SW480 (cell line): ENCODE measurements at regions not wholly inside any gene's neighbourhood (a gene's known extent, or its start where the extent isn't known, plus 50 kb on each side); places are given as distances from the start of the nearest gene placed in this dataset.
"Not testable (repeated sequence)": the region's sequence is repeated elsewhere in the genome, so short reads cannot be mapped to it uniquely, and the experiment has no call there.

Experiments
- DNase-seq: peaks from one replicate; pipeline ENCODE4 v3.0.0-alpha.2; 2016; ENCODE audit warnings: low spot score

DNA sequence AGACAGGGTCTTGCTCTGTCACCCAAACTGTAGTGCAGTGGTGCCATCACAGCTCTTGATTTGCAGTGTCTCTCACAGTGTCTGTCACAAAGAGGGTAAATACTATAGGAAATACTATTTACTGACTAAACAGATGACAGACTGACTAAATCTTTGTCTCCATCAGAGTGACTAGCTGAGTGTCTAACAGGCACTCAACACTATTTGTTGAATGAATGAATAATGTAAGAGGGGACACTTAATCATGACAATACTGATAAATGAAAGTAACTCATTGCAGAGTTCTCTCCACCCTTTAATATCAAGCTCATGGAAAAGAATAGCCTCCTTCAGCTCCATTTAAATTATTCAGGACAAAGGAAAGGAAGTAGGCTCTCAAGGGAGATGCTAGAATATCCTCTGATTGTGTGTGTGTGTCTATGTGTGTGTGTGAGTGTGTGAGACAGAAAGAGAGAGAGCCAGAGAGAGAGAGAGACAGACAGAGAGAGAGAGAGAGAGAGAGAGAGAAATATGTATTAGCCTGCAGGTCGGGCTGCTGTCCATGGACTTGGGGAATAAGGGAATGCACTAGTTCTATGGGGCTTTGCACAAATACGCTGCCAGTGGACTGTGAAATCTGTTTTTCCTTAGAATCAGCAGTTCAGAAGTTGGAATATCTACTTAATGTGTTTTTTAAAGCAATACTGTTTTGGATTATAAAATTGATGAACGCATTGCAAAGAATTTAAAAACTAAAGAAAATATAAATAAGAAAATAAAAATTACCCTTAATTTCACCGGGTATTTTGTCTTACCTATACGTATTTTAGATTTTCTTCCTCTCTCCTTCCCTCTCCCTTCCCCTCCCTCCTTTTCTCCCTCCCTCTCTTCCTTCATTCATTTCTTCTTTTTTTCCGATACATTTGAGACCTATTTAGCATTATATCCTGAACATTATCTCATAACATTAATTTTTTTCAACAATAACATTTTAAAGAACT is 132.9 kb upstream of the LRIG1 start:
- DNase-seq = no peak

DNA sequence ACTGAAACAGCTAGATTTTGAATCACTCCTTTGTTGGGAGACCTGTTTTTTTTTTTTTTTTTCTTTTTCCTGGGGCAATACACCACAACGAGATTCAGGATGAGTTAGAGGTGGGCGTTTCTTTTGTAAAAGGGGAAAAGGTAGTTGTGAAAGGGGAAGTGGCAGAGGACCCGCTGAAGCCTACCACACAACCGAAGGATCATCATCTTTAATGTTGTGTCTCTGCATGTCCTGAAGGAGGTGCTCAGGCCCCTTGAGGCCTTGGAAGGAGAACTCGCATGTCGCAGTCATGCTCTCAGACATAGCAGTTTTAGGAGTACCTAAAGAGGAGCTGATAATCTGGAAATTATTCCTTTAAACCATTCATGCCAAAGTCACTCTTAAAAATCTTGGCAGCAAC is 137.9 kb upstream of the LRIG1 start:
- no peak for DNase-seq

DNA sequence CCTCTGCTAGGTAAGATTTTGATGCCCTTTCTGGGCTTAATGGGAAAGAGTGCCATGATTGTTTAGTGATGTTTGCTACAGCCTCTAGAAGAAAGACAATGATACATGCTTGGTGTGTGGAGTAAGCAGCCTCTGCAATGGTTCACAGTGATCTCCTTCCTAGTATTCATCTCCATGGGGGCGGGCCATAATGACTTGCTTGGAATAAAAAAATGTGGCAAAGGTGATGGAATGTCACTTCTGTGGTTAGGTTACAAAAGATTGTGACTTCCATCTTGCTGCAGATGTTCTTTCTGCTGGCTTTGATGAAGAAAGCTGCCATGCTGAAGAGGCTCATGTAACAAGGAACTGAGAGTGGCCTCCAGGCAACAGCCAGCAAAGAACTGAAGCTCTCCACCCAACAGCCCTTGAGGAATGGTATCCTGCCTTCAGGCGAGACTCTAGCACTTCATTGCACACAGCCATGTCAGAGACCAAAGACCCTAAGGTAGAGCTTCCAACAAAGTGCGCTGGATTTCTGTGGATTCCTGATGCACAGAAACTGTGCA is 139.1 kb upstream of the LRIG1 start:
- DNase-seq = no peak

DNA sequence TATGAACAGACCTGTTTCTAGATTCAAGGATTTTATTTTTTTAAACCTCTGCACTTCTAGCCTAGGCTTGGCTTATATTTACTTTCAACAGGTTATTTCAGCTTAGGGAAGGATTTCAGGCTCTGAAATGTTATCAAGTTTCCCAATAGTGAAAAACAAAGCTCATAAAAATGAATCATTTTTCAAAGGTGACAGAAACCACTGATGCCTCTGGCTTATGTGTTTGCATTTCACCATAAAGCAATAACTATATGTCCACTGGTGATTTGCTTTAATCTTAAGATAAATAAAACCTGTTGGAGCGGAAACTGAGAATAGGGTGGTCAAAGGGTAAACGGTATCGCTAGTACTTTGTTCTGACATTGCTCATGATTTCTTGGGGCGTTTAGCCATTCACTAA is 141.2 kb upstream of the LRIG1 start:
- peak; percentile 17 for DNase-seq

DNA sequence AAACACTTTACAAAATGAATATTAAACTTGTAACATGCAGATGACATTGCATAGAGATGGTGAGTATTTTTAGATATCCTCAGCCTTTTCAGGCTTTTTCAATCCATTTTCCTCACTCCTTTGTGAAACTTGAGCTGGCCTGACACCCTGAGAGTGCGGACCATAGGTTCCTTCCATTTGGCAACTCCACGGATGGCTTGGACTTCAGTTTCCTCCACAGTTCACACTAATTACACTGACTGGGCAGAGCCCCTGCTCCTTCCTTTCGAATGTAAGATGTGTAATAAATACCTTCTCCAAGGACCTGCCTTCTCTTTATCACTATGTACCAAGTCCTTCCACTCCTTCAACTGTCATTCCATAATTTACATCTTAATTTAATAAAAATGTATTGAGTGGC is 141.7 kb upstream of the LRIG1 start:
- DNase-seq = no peak

DNA sequence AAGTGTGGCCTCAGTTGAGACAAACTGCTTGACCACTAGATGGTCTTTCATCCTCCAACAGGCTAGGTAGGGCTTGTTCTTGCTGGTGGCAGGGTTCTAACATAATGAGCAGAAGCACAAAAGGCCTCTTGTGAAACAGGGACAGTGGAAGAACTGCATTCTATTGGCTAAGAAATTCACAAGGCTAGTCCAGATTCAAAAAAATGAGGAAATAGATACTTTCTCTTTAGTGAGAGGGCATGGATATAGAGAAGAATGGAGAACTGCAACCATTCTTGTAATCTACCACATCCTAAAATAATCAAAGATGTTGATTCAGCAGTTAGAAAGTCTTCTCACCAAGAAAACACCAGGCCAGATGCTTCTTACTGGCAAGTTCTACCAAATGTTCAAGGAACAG is 143.7 kb upstream of the LRIG1 start:
- DNase-seq = no peak

DNA sequence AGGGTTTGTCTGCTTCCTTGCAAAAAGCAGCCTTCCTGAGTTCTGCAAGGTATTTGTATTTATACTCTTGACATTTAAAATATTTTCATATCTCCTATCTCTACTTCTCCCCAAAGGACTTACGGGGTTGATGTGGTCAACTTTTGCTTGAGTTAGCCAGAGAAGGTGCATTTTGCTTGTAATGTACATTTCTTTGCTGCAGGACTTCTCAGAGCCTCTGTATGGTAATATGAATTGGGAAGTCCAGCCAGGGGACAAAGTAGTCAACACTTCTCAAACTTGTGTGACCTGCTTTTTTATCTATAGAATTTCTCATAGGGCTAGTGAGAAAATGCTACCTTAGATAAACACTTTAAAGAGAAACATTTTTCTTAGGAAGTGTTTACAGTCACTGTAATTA is 148.2 kb upstream of the LRIG1 start:
- no peak for DNase-seq

DNA sequence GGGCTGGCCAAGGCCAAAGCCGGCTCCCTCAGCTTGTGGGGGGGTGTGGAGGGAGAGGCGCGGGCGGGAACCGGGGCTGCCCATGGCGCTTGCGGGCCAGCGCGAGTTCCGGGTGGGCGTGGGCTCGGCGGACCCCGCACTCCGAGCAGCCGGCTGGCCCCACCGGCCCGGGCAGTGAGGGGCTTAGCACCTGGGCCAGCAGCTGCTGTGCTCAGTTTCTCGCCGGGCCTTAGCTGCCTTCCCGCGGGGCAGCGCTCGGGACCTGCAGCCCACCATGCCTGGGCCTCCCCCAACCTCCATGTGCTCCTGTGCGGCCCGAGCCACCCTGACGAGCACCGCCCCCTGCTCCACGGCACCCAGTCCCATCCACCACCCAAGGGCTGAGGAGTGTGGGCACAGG is 150.7 kb upstream of the LRIG1 start:
- DNase-seq = not testable (repeated sequence)

DNA sequence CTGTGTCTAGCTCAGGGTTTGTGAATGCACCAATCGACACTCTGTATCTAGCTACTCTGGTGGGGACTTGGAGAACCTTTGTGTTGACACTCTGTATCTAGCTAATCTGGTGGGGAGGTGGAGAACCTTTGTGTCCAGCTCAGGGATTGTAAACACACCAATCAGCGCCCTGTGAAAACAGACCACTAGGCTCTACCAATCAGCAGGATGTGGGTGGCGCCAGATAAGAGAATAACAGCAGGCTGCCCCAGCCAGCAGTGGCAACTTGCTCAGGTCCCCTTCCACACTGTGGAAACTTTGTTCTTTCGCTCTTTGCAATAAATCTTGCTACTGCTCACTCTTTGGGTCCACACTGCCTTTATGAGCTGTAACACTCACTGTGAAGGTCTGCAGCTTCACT is 151.3 kb upstream of the LRIG1 start:
- DNase-seq = not testable (repeated sequence)

DNA sequence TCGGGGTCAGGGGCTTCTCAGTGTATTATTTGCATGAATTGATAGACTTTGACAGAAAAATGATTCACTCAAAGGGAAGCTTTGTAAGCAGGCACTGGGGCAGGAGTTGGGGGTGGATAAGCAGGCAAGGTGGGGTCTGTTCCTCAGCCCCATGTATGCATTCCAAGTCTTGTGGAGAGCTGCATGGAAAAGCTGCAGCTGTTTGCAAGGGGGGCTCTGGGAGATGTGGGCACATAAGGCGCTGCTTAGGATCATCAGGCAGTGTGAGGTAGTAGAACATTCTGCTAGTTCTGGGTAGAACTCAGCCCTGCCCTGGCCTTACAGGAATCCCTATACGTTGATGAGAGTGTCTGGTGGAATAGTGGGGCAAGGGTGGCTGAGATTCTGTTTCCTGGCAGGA is 154.2 kb upstream of the LRIG1 start:
- DNase-seq = no peak

DNA sequence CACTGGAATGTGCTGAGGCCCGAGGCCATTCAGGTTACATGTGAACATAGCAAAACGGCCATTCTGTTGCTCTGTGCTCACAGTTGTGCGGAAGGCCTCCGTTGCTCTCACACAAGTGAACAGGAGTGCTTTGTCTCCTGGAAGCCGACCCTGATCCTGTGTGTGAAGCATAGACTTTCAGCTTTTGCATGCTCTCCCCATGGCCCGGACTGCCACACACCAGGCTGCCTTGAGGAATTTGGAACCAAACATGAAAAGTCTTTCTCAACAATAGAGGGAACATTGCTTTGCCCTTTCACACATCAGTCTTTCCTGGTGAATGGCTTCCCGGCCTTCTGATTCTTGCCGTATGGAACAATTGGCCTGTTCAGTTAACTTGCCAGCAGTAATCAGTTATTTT is 154.8 kb upstream of the LRIG1 start:
- no peak for DNase-seq

DNA sequence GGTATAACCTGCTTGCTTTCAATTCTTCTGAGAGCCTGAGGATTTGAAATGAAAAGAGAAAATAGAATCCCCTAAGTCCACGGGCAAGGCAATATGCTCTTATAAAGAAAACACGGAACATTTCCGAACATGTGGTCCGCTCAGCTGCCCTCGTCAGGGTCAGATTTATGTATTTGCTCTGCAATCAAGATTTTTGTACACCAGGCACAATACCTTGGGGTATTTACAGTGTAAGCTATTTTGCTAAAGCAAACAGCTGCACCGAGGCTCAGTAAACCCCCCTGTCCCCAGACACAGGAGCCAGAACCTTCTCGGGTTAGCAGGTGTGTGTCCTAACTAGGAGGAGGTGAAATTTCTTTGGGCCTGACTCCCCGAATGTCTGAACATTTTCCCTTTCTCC is 155.8 kb upstream of the LRIG1 start:
- DNase-seq = no peak

DNA sequence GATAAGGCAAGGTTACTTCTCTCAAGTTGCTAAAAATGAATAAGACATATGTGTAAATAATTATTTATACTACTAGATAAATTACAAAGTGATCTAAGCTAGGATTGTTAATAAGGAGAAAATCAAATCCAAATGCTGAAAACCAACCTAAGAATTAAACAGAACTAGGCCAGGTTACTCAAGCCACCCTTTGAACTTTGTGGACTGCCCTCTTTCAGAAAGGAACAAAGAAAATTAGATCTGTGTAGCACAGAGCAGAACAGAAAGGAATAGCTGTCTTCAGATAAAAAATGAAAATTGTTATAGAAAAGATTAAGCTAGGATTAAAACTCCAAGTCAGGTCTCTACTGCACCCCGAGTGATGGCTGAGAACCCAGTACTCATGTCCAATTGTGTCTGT is 158.2 kb upstream of the LRIG1 start:
- no peak for DNase-seq

DNA sequence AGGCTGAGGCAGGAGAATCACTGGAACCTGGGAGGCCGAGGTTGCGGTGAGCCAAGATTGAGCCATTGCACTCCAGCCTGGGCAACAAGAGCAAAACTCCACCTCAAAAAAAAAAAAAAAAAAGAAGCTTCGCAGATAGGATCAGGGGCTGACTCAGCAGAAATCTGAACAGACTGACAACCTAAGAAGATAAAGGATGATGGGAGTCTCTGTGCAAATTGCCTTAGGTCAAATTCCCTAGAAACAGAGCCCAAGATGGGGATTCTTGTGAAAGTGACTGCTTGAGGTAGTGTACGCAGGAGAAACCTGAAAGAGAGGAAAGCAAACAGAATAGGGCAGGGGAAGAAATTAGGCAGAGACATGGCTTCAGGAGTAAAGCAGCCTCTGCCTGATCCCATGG is 160.8 kb upstream of the LRIG1 start:
- no peak for DNase-seq

DNA sequence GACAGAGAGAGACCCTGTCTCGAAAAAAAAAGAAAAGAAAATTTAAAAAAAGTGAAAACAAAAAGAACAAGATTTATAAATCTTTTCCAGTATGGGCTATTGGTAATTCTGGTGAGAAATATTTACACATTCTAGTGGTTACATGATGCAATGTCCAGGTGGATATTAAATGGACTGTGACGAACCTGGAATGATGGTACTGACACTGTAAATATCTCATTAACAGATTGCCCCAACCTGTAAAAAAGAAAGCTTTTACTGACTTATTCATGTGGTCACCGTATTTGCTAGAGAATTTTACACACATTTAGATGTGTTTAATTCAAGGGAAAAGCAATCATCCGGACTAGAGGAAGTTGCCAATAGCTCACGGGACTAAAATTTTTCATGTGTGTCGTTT is 162.1 kb upstream of the LRIG1 start:
- peak; percentile 20 for DNase-seq

DNA sequence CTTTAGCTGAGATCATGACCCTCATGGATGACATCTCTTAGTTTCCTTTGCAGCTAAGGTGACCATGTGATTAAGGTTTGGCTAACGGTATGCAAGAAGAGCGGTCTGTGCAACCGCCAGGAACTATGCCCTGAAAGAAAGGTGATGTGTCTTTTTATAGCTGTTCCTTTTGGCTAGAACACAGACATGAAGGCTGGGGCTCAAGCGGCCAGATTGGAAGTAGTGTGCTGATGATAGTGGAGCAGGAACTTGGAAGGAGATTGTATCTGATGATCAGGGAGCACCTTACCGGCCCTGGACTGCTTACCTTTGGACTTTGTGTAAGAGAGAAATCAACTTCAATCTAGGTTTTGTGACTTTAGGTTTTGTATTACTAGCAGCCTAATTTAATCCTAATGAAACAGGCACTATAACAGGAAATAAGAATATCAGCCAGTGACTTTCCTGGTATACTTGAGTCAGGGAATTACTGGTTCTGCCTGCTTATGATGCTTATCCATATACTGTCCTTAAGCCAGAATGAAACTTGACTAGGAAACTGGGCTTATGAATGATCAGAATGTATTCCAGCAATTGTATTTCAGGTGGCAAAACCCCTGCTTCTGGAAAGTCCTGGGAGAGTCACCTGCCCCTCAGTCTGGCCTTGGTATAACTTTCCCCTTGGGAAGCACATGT is 164.3 kb upstream of the LRIG1 start:
- DNase-seq = no peak

DNA sequence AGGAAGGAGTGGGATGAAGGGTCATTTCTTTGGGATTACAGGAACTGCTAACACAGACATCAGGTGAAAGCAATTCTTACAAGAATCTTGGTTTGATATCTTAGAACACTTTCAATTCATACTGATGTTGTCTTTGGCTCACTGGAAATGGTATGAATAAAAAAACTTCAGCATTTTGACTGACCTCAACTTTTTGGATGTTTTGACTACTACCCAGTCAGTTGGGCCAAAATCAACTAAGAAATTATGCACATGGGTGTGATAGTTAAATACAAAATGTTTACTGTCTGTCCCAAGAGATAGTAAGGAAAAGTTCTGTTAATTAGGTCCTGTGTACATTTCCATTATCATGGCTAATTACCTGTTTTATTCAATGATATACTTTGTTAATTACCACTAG is 165.5 kb upstream of the LRIG1 start:
- DNase-seq = no peak

DNA sequence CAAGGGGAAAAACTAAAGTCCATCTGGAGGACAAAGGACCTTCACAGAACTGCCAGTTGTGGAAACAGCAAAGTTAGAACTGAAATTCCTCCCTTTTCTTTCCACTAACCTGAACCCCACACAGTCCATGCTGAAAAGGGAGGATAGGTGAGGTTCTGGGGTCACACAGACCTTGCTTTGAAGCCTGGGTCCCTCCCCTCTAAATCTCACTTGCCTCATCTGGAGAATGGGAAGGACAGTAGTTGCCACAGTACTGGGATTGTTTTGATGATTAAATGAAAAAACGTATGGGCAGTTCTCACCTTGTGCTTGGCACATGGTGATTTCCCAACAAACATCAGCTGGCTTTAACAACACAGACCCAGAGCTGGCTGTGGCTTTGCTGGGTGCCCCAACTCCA is 166.4 kb upstream of the LRIG1 start:
- DNase-seq = no peak

DNA sequence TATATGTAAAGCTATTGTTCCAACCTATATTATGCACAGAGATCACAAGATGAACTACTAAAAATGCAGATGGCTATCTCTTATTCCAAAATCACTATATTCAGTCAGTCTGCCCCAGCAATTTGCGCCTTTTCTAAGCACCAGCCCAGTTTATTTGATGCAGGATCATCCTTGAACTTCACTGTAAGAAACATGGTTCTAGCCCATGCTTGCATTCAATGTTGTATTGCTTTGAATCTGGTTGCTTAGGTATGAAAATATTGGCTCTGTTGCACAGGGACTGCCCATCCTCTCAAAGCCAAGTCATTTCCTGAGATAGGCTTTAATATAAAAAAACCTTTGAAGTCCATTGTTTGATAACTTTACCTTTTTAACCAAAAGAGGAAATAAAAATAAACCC is 170.5 kb upstream of the LRIG1 start:
- no peak for DNase-seq

DNA sequence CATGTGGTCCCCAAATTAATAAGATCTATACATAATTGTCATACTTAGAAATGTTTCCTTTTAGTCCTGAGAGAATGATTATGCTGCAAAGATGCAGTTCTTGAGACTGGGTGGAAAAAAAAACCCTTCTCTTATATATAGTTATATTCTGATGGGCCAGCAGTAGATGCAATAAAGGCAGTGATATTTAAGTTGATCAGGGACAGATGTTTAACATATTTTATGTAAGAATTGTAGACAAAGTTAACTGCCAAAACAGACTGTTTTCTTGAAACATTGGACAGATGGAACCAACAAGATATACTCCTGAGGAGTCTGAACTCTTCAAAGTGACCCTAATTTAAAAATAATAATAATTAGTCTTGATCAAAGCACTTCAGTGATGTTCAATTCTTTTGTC is 172.0 kb upstream of the LRIG1 start:
- no peak for DNase-seq

DNA sequence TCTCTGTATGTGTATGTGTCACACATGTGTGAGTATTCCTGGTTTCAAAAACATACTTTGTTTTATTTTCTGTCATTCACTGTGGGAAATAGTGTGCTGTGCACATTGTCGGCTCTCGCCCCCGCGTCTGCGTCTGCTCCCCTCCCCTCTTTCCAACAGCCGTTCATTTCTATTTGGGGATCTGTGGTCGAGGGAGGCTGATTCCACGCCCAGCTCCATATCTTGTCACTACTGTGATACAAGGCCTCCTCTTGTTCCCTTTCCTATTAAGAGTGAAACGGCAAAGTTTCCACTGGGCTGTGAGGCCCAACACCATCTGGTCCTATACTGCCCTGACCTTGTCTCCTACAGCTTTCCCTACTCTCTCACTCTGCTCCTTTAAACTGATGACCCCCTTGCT is 172.5 kb upstream of the LRIG1 start:
- DNase-seq = no peak

DNA sequence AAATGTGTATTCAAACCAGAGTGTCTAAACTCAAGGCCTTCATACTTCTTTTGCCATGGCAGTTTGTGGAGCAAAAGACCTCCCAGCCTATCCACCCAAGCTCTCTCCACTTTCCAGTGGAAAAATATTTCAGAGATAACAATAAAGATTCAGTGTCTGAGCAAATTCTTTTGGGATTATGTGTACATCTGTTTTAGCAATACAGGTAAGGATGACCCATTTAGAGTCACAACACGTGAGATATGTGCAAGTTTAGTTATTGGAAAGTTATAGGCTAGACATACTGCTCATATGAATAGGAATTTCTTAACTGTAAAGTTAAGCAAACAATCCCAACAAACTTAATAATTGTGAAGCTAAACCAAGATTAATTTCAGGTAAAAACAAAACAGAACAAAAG is 174.5 kb upstream of the LRIG1 start:
- no peak for DNase-seq

DNA sequence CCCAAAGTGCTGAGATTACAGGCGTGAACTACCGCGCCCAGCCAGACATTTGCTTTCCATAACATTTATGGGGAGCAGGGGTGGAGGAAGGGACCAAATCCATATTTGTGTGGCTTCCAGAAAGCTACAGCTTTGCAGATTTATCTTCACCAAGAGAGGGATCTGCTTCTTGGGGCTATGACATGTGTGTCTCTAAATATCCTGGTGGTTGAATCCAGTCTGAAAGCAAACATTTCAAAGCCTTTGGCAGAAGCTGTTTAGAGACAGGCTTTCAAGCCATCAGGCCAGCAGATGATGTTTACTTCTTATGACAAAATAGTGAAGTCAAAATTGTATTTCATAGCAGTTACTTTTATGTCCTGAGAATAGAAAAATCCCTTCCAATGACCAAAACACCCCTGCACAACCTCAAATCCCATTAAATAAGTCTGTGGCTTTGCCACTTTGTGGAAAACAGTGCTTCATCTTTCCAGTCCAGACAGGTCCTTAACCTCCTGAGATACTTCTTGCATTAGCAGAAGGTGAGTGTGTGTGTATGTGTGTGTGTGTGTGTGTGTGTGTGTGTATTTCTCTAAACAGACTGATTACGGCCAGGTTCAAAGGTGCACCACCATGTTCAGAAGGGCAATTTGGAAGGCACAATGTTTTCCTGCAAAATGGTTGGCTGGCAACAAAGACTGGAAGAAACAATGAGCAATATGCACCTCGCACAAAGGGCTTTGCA is 191.4 kb upstream of the LRIG1 start:
- DNase-seq = no peak
